GM12891 (cell line): ENCODE measurements at regions not wholly inside any gene's neighbourhood (a gene's known extent, or its start where the extent isn't known, plus 50 kb on each side); places are given as distances from the start of the nearest gene placed in this dataset.
A peak's percentile ranks its signal among the peaks of the same experiment; 100 is the strongest.

Source experiments
- DNase-seq: peaks from one replicate; pipeline ENCODE4 v3.0.0; 2011; ENCODE audit warnings: low spot score; ENCODE audit not compliant: insufficient read length
- FAIRE-seq: peaks from 2 replicates; lab custom pipeline; 2011; peaks lifted over from hg19 to GRCh38; lab: Jason Lieb, UNC
- PAX5 ChIP-seq: IDR thresholded peaks from 2 replicates; pipeline ENCODE4 v1.6.1; 2011; ENCODE audit warnings: low read length, moderate library complexity, mild to moderate bottlenecking; ENCODE audit not compliant: insufficient read depth, severe bottlenecking
- POLR2A ChIP-seq: IDR thresholded peaks from 2 replicates; pipeline ENCODE4 v1.6.1; 2011; ENCODE audit warnings: low read depth, low read length, control low read depth
- POLR2AphosphoS5 ChIP-seq: IDR thresholded peaks from 2 replicates; pipeline ENCODE4 v1.6.1; 2011; ENCODE audit warnings: low read depth, low read length, control low read depth
- POU2F2 ChIP-seq: IDR thresholded peaks from 2 replicates; pipeline ENCODE4 v1.6.1; 2011; ENCODE audit warnings: low read depth, mild to moderate bottlenecking, control low read depth, low read length, moderate library complexity
- SPI1 ChIP-seq: IDR thresholded peaks from 2 replicates; pipeline ENCODE4 v1.6.1; 2011; ENCODE audit warnings: low read depth, low read length, control low read depth
- TAF1 ChIP-seq: IDR thresholded peaks from 2 replicates; pipeline ENCODE4 v1.6.1; 2011; ENCODE audit warnings: low read depth, low read length, control low read depth

- TF ChIP-seq PAX5 (no peak), POLR2A (no peak), POLR2AphosphoS5 (no peak), POU2F2 (no peak), TAF1 (no peak), SPI1 (no peak)
- DNase-seq, result no peak
- no peak for FAIRE-seq
Observed at GRCh38 chr15:66832664-66833063, 130.6 kb downstream of the SMAD6 start.

GRCh38 chr15:66833371-66833770, 131.3 kb downstream of the SMAD6 start:
- FAIRE-seq, result no peak
- TF ChIP-seq SPI1, result no peak
- no peak for TF ChIP-seq TAF1
- no peak for TF ChIP-seq POLR2A
- no peak for TF ChIP-seq POLR2AphosphoS5
- TF ChIP-seq PAX5, result no peak
- TF ChIP-seq POU2F2, result no peak
- no peak for DNase-seq

- FAIRE-seq (no peak), DNase-seq (no peak)
- TF ChIP-seq TAF1 (no peak), SPI1 (no peak), PAX5 (no peak), POLR2A (no peak), POU2F2 (no peak), POLR2AphosphoS5 (no peak)
Observed at GRCh38 chr15:66833803-66834202, 131.8 kb downstream of the SMAD6 start.

- DNase-seq, result no peak
- TF ChIP-seq PAX5 (no peak), SPI1 (peak; percentile 81), POLR2AphosphoS5 (no peak), TAF1 (no peak)
- FAIRE-seq, result no peak
Observed at GRCh38 chr15:66834881-66835878, 133.1 kb downstream of the SMAD6 start.

GRCh38 chr15:66836231-66837030, 134.4 kb downstream of the SMAD6 start:
- no peak for TF ChIP-seq PAX5
- no peak for TF ChIP-seq POLR2A
- TF ChIP-seq POLR2AphosphoS5, result no peak
- no peak for TF ChIP-seq POU2F2
- TF ChIP-seq SPI1, result no peak
- TF ChIP-seq TAF1, result no peak
- FAIRE-seq, result no peak
- DNase-seq, result no peak

GRCh38 chr15:66838202-66838601, 136.2 kb downstream of the SMAD6 start:
- FAIRE-seq (no peak), DNase-seq (no peak)
- TF ChIP-seq POLR2A, result no peak
- no peak for TF ChIP-seq PAX5
- no peak for TF ChIP-seq POLR2AphosphoS5
- TF ChIP-seq POU2F2, result no peak
- no peak for TF ChIP-seq TAF1
- no peak for TF ChIP-seq SPI1

GRCh38 chr15:66838671-66839239, 136.7 kb downstream of the SMAD6 start:
- TF ChIP-seq POU2F2, result no peak
- TF ChIP-seq SPI1, result peak; percentile 12; the same call in 1 of the 2 replicates
- TF ChIP-seq POLR2AphosphoS5, result no peak
- no peak for FAIRE-seq
- DNase-seq, result no peak

- no peak for TF ChIP-seq PAX5
- no peak for TF ChIP-seq POLR2AphosphoS5
- no peak for TF ChIP-seq TAF1
- TF ChIP-seq POU2F2, result no peak
- no peak for TF ChIP-seq SPI1
- no peak for TF ChIP-seq POLR2A
- FAIRE-seq, result no peak
- DNase-seq, result no peak
Observed at GRCh38 chr15:66839506-66840112, 137.6 kb downstream of the SMAD6 start.
